ENCODE measurements at regions not wholly inside any gene's neighbourhood (a gene's known extent, or its start where the extent isn't known, plus 50 kb on each side); places are given as distances from the start of the nearest gene placed in this dataset.

DNA sequence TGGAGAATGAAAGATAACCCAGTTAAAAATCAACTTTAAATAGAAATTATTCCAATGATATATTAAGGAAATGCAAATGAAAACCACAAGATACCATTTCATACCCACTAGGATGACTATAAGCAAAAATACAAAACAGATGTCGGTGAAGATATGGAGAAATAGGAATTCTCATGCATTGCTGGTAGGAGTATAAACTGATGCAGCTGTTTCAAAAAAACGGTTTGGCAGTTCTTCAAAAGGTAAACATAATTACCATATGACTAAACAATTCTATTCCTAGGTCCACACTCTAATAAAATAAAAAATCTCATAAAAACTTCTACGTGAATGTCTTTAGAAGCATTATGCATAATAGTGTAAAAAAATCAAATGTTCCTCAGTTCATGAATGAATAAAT is 763.3 kb upstream of the BRINP3 start:
- ChIA-PET CTCF (no interaction called here), POLR2A (no interaction called here)
- DNase-seq (ENCODE audit: extremely low spot score) = no peak
- no peak for TF ChIP-seq FOXA1 (IDR thresholded peaks at IDR 0.05)
- TF ChIP-seq ELF4 (IDR thresholded peaks at IDR 0.05) = no peak
- no peak for TF ChIP-seq CTBP1 (IDR thresholded peaks at IDR 0.05; ENCODE audit: borderline replicate concordance)

DNA sequence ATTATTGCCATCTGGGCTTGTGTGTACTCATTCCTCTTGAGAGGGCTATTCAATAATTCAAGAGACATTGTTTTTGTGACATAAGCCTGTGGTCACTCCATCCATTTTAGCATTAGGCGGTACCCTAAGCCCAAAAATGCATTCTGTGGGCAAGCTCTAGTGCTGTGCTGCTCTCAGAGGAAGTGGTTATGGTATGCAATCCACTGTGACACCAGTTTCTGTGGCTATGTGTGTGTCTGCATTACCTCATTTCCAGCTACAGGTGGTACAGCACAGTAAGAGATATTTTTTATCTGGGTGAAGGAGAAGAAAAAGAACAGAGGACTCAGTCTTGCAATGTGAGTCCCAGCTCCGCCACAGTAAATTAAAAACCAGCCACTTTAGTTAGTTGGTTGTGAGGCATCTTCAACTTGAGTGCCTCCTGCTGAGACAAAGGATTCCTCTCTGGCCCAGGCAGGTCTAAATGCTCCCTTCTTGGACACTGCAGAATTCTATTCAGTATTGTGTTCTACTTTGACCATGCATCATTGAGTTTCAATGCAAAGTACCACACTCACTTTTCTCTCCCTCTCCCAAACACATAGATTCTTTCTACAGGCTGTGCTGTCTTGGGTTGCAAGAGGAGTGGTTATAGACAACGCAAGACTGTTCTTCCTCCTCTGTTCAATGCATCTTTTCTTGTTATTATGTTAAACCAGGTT is 777.8 kb upstream of the BRINP3 start:
- POLR2A ChIA-PET = no interaction called here
- TF ChIP-seq FOXA1 (IDR thresholded peaks at IDR 0.05) (no peak), LEF1 (IDR thresholded peaks at IDR 0.05; ENCODE audit: borderline replicate concordance) (no peak), HDGF (IDR thresholded peaks at IDR 0.05; ENCODE audit: borderline replicate concordance) (no peak), FOXK2 (IDR thresholded peaks at IDR 0.05) (no peak), SUZ12 (IDR thresholded peaks at IDR 0.05) (no peak), NFRKB (IDR thresholded peaks at IDR 0.05) (no peak), L3MBTL2 (conservative IDR thresholded peaks at IDR 0.05) (no peak), ZNF384 (IDR thresholded peaks at IDR 0.05) (no peak), CTBP1 (IDR thresholded peaks at IDR 0.05; ENCODE audit: borderline replicate concordance) (no peak), BHLHE40 (IDR thresholded peaks at IDR 0.05; ENCODE audit: borderline replicate concordance) (no peak), SP1 (IDR thresholded peaks at IDR 0.05) (no peak), ARNT (IDR thresholded peaks at IDR 0.05) (no peak), TARDBP (IDR thresholded peaks at IDR 0.05) (no peak), FOXM1 (IDR thresholded peaks at IDR 0.05; ENCODE audit: borderline replicate concordance) (no peak), ELF4 (IDR thresholded peaks at IDR 0.05) (no peak)
- TF ChIP-seq, protein P1, sequence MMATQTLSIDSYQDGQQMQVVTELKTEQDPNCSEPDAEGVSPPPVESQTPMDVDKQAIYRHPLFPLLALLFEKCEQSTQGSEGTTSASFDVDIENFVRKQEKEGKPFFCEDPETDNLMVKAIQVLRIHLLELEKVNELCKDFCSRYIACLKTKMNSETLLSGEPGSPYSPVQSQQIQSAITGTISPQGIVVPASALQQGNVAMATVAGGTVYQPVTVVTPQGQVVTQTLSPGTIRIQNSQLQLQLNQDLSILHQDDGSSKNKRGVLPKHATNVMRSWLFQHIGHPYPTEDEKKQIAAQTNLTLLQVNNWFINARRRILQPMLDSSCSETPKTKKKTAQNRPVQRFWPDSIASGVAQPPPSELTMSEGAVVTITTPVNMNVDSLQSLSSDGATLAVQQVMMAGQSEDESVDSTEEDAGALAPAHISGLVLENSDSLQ (IDR thresholded peaks at IDR 0.05) = no peak
- DNase-seq (ENCODE audit: extremely low spot score) = no peak
- CTCF ChIA-PET = no interaction called here

DNA sequence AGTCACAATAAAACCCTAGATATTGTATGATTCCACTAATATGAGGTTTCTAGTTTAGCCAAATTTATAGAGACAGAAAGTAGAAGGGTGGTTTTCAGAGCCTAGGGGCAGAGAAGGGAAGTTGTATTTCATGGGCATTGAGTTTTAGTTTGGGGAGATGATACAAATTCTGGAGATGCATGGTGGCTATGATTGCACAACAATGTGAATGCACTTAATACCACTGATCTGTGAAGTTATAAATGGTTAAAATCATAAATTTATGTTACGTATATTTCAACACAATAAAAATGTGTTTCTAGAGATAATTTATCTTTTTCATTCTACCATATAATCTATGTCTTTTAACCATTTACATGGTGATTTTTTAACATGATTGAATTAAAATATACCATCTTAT is 779.3 kb upstream of the BRINP3 start:
- ChIA-PET POLR2A (no interaction called here), CTCF (no interaction called here)
- no peak for TF ChIP-seq TARDBP (IDR thresholded peaks at IDR 0.05)
- no peak for DNase-seq (ENCODE audit: extremely low spot score)

DNA sequence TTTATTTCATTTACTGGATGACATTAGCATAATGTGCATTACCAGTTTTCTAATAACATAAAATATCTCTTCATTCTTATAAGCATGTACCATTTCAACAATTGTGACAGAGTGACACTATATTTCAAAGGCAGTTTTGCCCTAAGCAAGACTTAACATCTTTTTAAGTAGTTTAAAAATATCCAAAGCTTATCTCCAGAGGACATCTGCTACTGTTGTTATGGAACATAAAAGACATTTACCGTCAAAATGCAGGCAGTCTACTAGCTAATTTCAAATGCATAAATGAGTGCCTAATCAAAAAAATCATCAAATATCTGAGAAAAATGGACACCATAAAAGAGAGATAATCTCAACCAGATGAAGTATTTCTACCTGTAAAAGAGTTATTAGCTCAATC is 782.4 kb upstream of the BRINP3 start:
- ChIA-PET POLR2A (no interaction called here), CTCF (no interaction called here)
- DNase-seq (ENCODE audit: extremely low spot score) = no peak
- TF ChIP-seq, protein P1 (IDR thresholded peaks at IDR 0.05) = no peak

DNA sequence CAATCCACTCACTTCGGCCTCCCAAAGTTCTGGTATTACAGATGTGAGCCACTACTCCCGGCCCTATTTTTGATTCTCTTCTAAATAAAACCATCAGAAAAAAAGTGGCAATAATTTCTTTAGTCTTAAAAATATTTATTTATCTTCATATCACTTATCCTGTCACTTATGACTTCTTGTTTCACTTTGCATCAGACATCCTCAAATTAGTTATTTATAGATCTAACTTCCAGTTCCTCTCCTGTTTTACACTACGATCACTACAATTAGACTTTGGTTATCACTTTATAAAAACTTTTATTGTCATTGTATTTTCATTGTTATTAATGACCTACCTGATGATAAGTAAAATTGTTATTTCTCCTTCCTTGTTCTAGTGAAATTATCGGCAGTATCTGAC is 783.4 kb upstream of the BRINP3 start:
- DNase-seq (ENCODE audit: extremely low spot score) = no peak
- CTCF ChIA-PET = no interaction called here

DNA sequence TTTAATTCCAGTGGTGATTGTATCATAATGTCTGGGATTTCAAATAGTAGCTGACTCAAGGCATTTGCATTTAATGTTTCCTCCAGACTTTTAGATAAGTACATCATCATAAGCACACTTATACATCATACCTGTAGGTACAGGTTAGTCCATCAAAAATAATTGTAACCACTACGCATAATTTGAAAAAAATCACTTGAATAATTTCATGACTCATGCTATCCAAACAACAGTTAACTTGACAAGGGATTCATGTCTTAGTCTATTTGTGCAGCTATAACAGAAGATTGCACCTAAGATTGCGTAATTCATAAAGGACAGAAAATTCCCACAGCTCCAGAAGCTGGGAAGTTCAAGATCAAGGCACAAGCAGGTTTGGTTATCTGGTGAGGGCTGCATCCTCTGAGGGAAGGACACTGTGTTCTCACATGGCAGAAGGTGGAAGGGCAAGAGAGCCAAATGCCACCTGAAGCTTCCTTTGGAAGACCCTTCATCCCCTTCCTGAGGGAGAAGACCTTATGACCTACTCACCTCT is 801.7 kb upstream of the BRINP3 start:
- ChIA-PET POLR2A (no interaction called here), CTCF (no interaction called here)
- TF ChIP-seq ZNF384 (IDR thresholded peaks at IDR 0.05) (no peak), SUZ12 (IDR thresholded peaks at IDR 0.05) (no peak), CTBP1 (IDR thresholded peaks at IDR 0.05; ENCODE audit: borderline replicate concordance) (no peak), FOXK2 (IDR thresholded peaks at IDR 0.05) (no peak), HDGF (IDR thresholded peaks at IDR 0.05; ENCODE audit: borderline replicate concordance) (no peak), SP1 (IDR thresholded peaks at IDR 0.05) (no peak), ELF4 (IDR thresholded peaks at IDR 0.05) (no peak), ARNT (IDR thresholded peaks at IDR 0.05) (no peak), L3MBTL2 (conservative IDR thresholded peaks at IDR 0.05) (no peak), LEF1 (IDR thresholded peaks at IDR 0.05; ENCODE audit: borderline replicate concordance) (no peak), NFRKB (IDR thresholded peaks at IDR 0.05) (no peak), BHLHE40 (IDR thresholded peaks at IDR 0.05; ENCODE audit: borderline replicate concordance) (no peak), FOXM1 (IDR thresholded peaks at IDR 0.05; ENCODE audit: borderline replicate concordance) (no peak), TARDBP (IDR thresholded peaks at IDR 0.05) (no peak), FOXA1 (IDR thresholded peaks at IDR 0.05) (no peak)
- TF ChIP-seq, protein P1 (IDR thresholded peaks at IDR 0.05) = no peak
- DNase-seq (ENCODE audit: extremely low spot score) = no peak

More for the DNA sequence above, 783.4 kb upstream of the BRINP3 start:
- POLR2A ChIA-PET = no interaction called here
- TF ChIP-seq FOXA1 (IDR thresholded peaks at IDR 0.05) = no peak
- TF ChIP-seq HDGF (IDR thresholded peaks at IDR 0.05; ENCODE audit: borderline replicate concordance) = no peak
- TF ChIP-seq L3MBTL2 (conservative IDR thresholded peaks at IDR 0.05) = no peak
- TF ChIP-seq FOXM1 (IDR thresholded peaks at IDR 0.05; ENCODE audit: borderline replicate concordance) = no peak
- no peak for TF ChIP-seq TARDBP (IDR thresholded peaks at IDR 0.05)
- no peak for TF ChIP-seq NFRKB (IDR thresholded peaks at IDR 0.05)
- no peak for TF ChIP-seq ARNT (IDR thresholded peaks at IDR 0.05)
- no peak for TF ChIP-seq LEF1 (IDR thresholded peaks at IDR 0.05; ENCODE audit: borderline replicate concordance)
- TF ChIP-seq FOXK2 (IDR thresholded peaks at IDR 0.05) = no peak
- TF ChIP-seq BHLHE40 (IDR thresholded peaks at IDR 0.05; ENCODE audit: borderline replicate concordance) = no peak
- TF ChIP-seq CTBP1 (IDR thresholded peaks at IDR 0.05; ENCODE audit: borderline replicate concordance) = no peak
- TF ChIP-seq ELF4 (IDR thresholded peaks at IDR 0.05) = no peak
- TF ChIP-seq ZNF384 (IDR thresholded peaks at IDR 0.05) = no peak
- TF ChIP-seq, protein P1 (IDR thresholded peaks at IDR 0.05) = no peak
- TF ChIP-seq SUZ12 (IDR thresholded peaks at IDR 0.05) = no peak
- TF ChIP-seq SP1 (IDR thresholded peaks at IDR 0.05) = no peak
